ENCODE measurements at regions not wholly inside any gene's neighbourhood (a gene's known extent, or its start where the extent isn't known, plus 50 kb on each side); places are given as distances from the start of the nearest gene placed in this dataset.

DNA sequence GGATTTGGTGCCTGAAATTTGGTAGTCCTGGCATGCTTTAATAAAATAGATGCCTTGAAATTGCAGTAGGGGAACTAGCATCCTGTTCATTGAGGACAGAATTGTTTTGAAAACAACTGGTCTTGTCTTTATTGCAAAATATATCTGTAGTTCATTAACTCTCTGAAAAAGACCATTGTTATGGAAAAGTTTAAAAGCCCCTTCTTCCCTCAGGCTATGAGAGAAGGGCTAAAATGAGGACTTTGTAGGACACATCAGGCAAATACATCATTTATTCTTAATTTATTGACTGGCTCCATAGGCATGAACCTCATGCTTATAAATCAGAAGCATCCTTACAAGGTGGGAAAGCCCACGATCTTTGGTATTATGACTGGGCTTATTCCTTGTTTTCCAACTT is 221.0 kb upstream of the CBLB start:
- TF ChIP-seq SUZ12 (IDR thresholded peaks at IDR 0.05; ENCODE audit: extremely low read depth, insufficient read depth, insufficient read length) (no peak), ZNF274 (IDR thresholded peaks at IDR 0.05; ENCODE audit: low read depth, low read length) (no peak), YY1 (IDR thresholded peaks at IDR 0.05; ENCODE audit: insufficient read depth, insufficient read length) (no peak)
